GM19240 (cell line): ENCODE measurements at regions not wholly inside any gene's neighbourhood (a gene's known extent, or its start where the extent isn't known, plus 50 kb on each side); places are given as distances from the start of the nearest gene placed in this dataset.

Experiments used
- DNase-seq: peaks from one replicate; pipeline ENCODE4 v3.0.0; 2011; ENCODE audit warnings: low spot score; ENCODE audit not compliant: insufficient read length

GRCh38 chr9:118170032-118170955 is 466.1 kb downstream of the TLR4 start:
- DNase-seq = no peak

- no peak for DNase-seq
These were observed 473.0 kb downstream of the TLR4 start for GRCh38 chr9:118177241-118177640.

- DNase-seq = no peak
These were observed 479.4 kb downstream of the TLR4 start for GRCh38 chr9:118183576-118183975.

GRCh38 chr9:118187408-118187807 is 483.2 kb downstream of the TLR4 start:
- no peak for DNase-seq

- DNase-seq = no peak
These were observed 485.4 kb downstream of the TLR4 start for GRCh38 chr9:118189615-118190014.

- DNase-seq = no peak
These were observed 488.6 kb downstream of the TLR4 start for GRCh38 chr9:118192807-118193206.

- DNase-seq = no peak
These were observed 505.1 kb downstream of the TLR4 start for GRCh38 chr9:118209343-118209742.

GRCh38 chr9:118215549-118215948 is 511.3 kb downstream of the TLR4 start:
- DNase-seq = no peak

- no peak for DNase-seq
These were observed 518.2 kb downstream of the TLR4 start for GRCh38 chr9:118222375-118222774.

GRCh38 chr9:118223111-118223510 is 518.9 kb downstream of the TLR4 start:
- no peak for DNase-seq

- no peak for DNase-seq
These were observed 526.1 kb downstream of the TLR4 start for GRCh38 chr9:118230329-118230728.

- no peak for DNase-seq
These were observed 532.4 kb downstream of the TLR4 start for GRCh38 chr9:118236625-118237024.

GRCh38 chr9:118238139-118238538 is 533.9 kb downstream of the TLR4 start:
- DNase-seq = no peak

GRCh38 chr9:118252027-118252426 is 547.8 kb downstream of the TLR4 start:
- no peak for DNase-seq

- DNase-seq = no peak
These were observed 558.0 kb downstream of the TLR4 start for GRCh38 chr9:118262191-118262590.

GRCh38 chr9:118263949-118264348 is 559.7 kb downstream of the TLR4 start:
- DNase-seq = no peak

- no peak for DNase-seq
These were observed 563.8 kb downstream of the TLR4 start for GRCh38 chr9:118268046-118268445.

- DNase-seq = no peak
These were observed 565.4 kb downstream of the TLR4 start for GRCh38 chr9:118269623-118270022.

- DNase-seq = no peak
These were observed 567.1 kb downstream of the TLR4 start for GRCh38 chr9:118271331-118271730.

- no peak for DNase-seq
These were observed 567.7 kb downstream of the TLR4 start for GRCh38 chr9:118271936-118272335.

GRCh38 chr9:118273048-118273447 is 568.8 kb downstream of the TLR4 start:
- no peak for DNase-seq

- DNase-seq = no peak
These were observed 572.6 kb downstream of the TLR4 start for GRCh38 chr9:118276784-118277183.

- DNase-seq = no peak
These were observed 577.6 kb downstream of the TLR4 start for GRCh38 chr9:118281772-118282171.
